WERI-Rb-1 (cell line): ENCODE measurements at regions not wholly inside any gene's neighbourhood (a gene's known extent, or its start where the extent isn't known, plus 50 kb on each side); places are given as distances from the start of the nearest gene placed in this dataset.

Experiments used
- DNase-seq: peaks from one replicate; pipeline ENCODE4 v3.0.0-alpha.2; 2020
- H3K27ac ChIP-seq: fragments of 250-450 bp; sonication (Bioruptor Pico); 2 replicates; pipeline ENCODE4 v1.5.1; 2020; ENCODE audit warnings: mild to moderate bottlenecking, moderate library complexity
- H3K27me3 ChIP-seq: fragments of 250-450 bp; sonication (Bioruptor Pico); 2 replicates; pipeline ENCODE4 v1.5.1; 2021; ENCODE audit warnings: mild to moderate bottlenecking, low read depth, moderate library complexity; ENCODE audit not compliant: insufficient read depth, severe bottlenecking
- H3K36me3 ChIP-seq: fragments of 250-450 bp; sonication (Bioruptor Pico); 2 replicates; pipeline ENCODE4 v1.5.1; 2020; ENCODE audit warnings: mild to moderate bottlenecking, moderate library complexity
- H3K4me3 ChIP-seq: 2 replicates; pipeline ENCODE4 v1.5.1; 2011; ENCODE audit warnings: low read depth, mild to moderate bottlenecking, control low read depth, low read length
- H3K9me3 ChIP-seq: fragments of 250-450 bp; sonication (Bioruptor Pico); 2 replicates; pipeline ENCODE4 v1.5.1; 2021; ENCODE audit warnings: mild to moderate bottlenecking, moderate library complexity; ENCODE audit not compliant: severe bottlenecking
- TF ChIP-seq, protein P1 (sequence below): IDR thresholded peaks from 2 replicates; pipeline ENCODE4 v1.5.1; 2011; ENCODE audit warnings: low read depth, mild to moderate bottlenecking, control low read depth, inconsistent platforms, low read length

DNA sequence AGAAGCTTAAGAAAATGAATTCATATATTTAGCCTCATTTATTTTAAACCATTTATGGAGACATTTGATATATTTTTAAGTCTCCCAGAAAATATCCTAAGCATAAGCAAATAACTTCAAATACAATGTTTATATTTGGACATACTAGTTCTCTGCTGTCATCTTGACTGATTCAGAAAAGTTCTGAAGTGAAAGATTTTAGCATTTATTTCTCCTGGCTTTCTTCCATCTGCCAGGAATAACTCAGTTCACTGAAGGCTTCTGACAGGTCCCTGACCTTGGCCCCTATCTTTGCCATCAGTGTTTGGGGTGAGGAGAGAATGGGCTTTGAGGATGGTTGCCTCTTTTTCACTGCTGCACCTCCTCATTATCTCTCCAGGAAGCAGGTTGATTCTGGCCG is 115.7 kb downstream of the SLIT2 start:
- no peak overlapping the region for H3K27ac ChIP-seq
- H3K9me3 ChIP-seq = no peaks in the 10 kb centered on the region
- H3K27me3 ChIP-seq = no peaks in the 10 kb centered on the region
- TF ChIP-seq, protein P1, sequence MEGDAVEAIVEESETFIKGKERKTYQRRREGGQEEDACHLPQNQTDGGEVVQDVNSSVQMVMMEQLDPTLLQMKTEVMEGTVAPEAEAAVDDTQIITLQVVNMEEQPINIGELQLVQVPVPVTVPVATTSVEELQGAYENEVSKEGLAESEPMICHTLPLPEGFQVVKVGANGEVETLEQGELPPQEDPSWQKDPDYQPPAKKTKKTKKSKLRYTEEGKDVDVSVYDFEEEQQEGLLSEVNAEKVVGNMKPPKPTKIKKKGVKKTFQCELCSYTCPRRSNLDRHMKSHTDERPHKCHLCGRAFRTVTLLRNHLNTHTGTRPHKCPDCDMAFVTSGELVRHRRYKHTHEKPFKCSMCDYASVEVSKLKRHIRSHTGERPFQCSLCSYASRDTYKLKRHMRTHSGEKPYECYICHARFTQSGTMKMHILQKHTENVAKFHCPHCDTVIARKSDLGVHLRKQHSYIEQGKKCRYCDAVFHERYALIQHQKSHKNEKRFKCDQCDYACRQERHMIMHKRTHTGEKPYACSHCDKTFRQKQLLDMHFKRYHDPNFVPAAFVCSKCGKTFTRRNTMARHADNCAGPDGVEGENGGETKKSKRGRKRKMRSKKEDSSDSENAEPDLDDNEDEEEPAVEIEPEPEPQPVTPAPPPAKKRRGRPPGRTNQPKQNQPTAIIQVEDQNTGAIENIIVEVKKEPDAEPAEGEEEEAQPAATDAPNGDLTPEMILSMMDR = no peak
- no peaks in the 10 kb centered on the region for H3K36me3 ChIP-seq
- no peak overlapping the region for H3K4me3 ChIP-seq
- no peak for DNase-seq

DNA sequence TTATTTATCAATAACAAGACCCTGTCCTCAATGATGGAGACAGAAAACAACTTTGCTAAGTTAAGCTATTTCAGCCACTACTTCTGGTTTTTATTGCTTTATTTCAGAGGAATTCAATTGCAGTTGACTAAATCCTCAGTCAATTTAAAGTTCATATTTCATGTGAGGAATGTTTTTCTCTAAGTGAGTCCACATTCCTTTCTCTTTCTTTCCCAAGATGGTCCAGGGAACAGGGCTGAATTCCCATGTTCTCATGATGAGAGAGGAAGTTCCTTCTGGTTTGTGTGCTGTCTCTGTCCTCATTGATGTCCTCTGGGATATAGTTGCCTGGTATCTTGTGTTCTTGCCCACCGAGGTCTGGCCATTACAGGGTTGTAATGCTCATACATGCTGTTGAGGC is 117.2 kb downstream of the SLIT2 start:
- TF ChIP-seq, protein P1 = no peak
- H3K36me3 ChIP-seq = no peaks in the 10 kb centered on the region
- H3K9me3 ChIP-seq = no peaks in the 10 kb centered on the region
- no peak overlapping the region for H3K27ac ChIP-seq
- H3K27me3 ChIP-seq = no peaks in the 10 kb centered on the region
- no peak overlapping the region for H3K4me3 ChIP-seq
- no peak for DNase-seq

DNA sequence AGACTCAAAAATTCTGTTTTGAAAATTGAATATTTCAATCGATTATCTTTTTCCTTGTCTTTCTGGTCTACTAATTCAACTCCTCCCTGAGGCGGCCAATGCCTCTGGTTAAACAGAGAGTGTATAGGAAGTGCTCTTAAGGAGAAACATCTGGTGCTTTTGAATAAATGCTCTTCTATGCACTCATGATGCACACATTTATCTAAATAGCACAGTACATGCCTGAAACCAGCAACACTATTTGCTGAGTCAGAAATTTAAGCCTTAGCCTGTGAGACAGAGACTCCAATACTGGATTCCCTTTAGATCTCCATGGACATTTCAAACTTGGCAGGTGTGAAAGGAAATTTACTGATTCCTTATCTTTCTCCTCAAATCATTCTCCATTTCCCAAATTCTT is 118.6 kb downstream of the SLIT2 start:
- H3K36me3 ChIP-seq = no peaks in the 10 kb centered on the region
- TF ChIP-seq, protein P1 = no peak
- no peaks in the 10 kb centered on the region for H3K27me3 ChIP-seq

DNA sequence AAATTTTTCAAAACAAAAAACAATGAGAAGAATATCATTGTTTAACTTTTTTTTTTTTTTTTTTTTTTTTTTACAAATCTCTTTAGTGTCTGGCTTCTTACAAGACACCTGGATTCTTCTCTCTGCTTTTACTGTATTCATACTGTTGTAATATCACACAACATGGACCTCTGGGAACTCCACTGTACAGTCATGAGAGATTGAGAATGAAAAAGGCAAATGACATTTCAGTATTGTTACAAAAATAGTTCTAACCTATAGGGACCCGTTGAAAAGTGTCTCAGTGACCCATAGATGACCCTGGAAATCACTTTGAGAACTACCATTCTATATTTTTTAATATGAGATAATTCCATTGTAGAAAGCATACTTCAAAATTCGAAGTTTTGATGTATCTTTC is 124.4 kb downstream of the SLIT2 start:
- Histone ChIP-seq H3K27ac (no peak overlapping the region), H3K4me3 (no peak overlapping the region), H3K9me3 (no peaks in the 10 kb centered on the region), H3K27me3 (no peaks in the 10 kb centered on the region), H3K36me3 (no peaks in the 10 kb centered on the region)
- TF ChIP-seq, protein P1 = no peak
- DNase-seq = no peak

More for the DNA sequence above, 118.6 kb downstream of the SLIT2 start:
- no peak overlapping the region for H3K27ac ChIP-seq
- DNase-seq = no peak
- no peaks in the 10 kb centered on the region for H3K9me3 ChIP-seq
- H3K4me3 ChIP-seq = no peak overlapping the region

DNA sequence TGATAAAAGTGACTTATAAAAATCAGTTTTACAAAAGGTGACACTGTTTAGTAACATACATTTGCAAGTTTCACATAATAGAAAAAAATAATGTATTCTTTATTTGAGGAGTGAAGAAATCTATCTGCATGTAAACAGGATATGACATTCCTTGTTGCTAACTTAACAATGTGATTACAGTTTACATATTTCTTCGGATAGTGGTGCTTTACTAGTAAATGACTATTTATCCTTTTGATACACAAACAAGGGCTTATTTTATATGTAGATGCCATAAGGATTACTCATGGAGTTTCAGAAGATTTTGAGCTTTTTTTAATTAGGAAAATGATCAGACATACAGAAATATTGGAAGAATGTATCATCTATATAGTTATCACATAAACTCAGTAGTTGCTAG is 126.5 kb downstream of the SLIT2 start:
- H3K36me3 ChIP-seq = no peaks in the 10 kb centered on the region
- H3K27me3 ChIP-seq = no peaks in the 10 kb centered on the region
- H3K9me3 ChIP-seq = no peaks in the 10 kb centered on the region
- TF ChIP-seq, protein P1 = no peak
- H3K4me3 ChIP-seq = no peak overlapping the region
- H3K27ac ChIP-seq = no peak overlapping the region
- no peak for DNase-seq

DNA sequence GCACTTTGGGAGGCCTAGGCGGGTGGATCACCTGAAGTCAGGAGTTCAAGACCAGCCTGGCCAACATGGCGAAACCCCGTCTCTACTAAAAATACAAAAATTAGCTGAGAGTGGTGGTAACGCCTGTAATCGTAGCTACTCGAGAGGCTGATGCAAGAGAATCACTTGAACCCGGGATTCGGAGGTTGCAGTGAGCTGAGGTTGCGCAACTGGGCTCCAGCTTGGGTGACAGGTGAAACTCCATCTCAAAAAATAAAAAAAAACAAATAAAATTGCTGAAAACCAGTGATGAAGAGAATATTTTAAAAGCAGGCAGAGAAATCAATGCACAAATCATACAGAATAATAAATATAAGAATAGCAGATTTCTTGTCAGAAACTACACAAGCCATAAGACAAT is 129.3 kb downstream of the SLIT2 start:
- no peaks in the 10 kb centered on the region for H3K36me3 ChIP-seq
- H3K27ac ChIP-seq = no peak overlapping the region
- H3K27me3 ChIP-seq = no peaks in the 10 kb centered on the region
- DNase-seq = no peak
- TF ChIP-seq, protein P1 = no peak
- H3K9me3 ChIP-seq = no peaks in the 10 kb centered on the region
- H3K4me3 ChIP-seq = no peak overlapping the region
